ENCODE measurements at regions not wholly inside any gene's neighbourhood (a gene's known extent, or its start where the extent isn't known, plus 50 kb on each side); places are given as distances from the start of the nearest gene placed in this dataset.

DNA sequence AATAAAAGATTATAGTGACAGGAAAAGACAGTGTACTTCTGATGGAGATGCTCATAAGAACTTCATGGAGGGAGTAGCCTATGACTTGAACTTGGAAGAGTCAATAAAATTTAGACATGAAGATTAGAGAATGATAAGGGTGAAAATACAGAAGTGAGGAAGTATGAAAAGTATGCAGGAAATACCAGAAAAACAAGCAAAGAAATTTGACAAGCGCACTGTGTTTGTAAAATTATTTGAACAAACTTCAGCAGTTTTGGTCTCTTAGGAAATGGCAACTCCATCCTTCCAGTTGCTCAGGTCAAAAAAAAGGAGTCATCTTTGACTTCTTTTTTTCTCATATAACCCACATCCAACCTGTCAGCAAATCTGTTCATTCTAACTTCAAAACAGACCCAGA is 864.0 kb upstream of the ZEB2 start:
- Histone ChIP-seq H3K9ac (ENCODE audit: extremely low read depth, insufficient read length, low read length) (no peak overlapping the region), H3K79me1 (ENCODE audit: insufficient read depth, low read depth, low read length, poor library complexity, severe bottlenecking) (no peaks in the 10 kb centered on the region), H3K23me2 (ENCODE audit: insufficient read length, low read depth, low read length, poor library complexity, severe bottlenecking) (no peaks in the 10 kb centered on the region), H3K27ac (ENCODE audit: insufficient read length, low read depth, low read length) (no peak overlapping the region), H2BK12ac (ENCODE audit: insufficient read length, low read depth, low read length) (no peak overlapping the region), H3K4ac (ENCODE audit: low read depth, low read length) (no peak overlapping the region), H2BK5ac (ENCODE audit: insufficient read length, low read length) (no peak overlapping the region), H3K14ac (ENCODE audit: insufficient read depth, low read length) (no peak overlapping the region), H3K23ac (ENCODE audit: insufficient read length, low read depth, low read length) (no peak overlapping the region), H4K8ac (replicated peaks; ENCODE audit: insufficient read length, low read depth, low read length) (no peak overlapping the region), H2AFZ (ENCODE audit: low read length) (no peak overlapping the region), H2BK120ac (ENCODE audit: low read depth, low read length, poor library complexity, severe bottlenecking) (no peak overlapping the region), H3K4me2 (ENCODE audit: insufficient read depth, insufficient read length, low read length) (no peak overlapping the region), H4K91ac (ENCODE audit: insufficient read length, low read depth, low read length) (no peak overlapping the region), H3T11ph (ENCODE audit: low read length) (no peak overlapping the region), H2BK20ac (ENCODE audit: low read depth, low read length, poor library complexity, severe bottlenecking) (no peak overlapping the region), H3K27me3 (ENCODE audit: insufficient read depth, low read length) (no peaks in the 10 kb centered on the region), H3K4me1 (ENCODE audit: insufficient read depth, low read length) (no peaks in the 10 kb centered on the region), H3K56ac (ENCODE audit: insufficient read length, low read depth, low read length) (no peak overlapping the region), H2BK15ac (ENCODE audit: low read depth, low read length) (no peak overlapping the region), H2AK5ac (ENCODE audit: insufficient read length, low read length) (no peak overlapping the region), H3K9me3 (ENCODE audit: control insufficient read depth, low read depth, low read length) (no peaks in the 10 kb centered on the region), H3K79me2 (ENCODE audit: insufficient read depth, low read length) (no peaks in the 10 kb centered on the region), H4K20me1 (ENCODE audit: control insufficient read depth, insufficient read depth, insufficient read length) (no peaks in the 10 kb centered on the region), H4K5ac (ENCODE audit: insufficient read length, low read depth, low read length) (no peak overlapping the region), H3K18ac (ENCODE audit: insufficient read length, low read depth, low read length) (no peak overlapping the region)
- peaks cover 0 to 3% of the 10 kb centered on the region in 2 experiments; a peak in 2 of 5 replicates for H3K9me3 Mint-ChIP-seq
- no peaks in the 10 kb centered on the region for H3K4me1 Mint-ChIP-seq
- DNase-seq = no peak
- TF ChIP-seq, protein P1, sequence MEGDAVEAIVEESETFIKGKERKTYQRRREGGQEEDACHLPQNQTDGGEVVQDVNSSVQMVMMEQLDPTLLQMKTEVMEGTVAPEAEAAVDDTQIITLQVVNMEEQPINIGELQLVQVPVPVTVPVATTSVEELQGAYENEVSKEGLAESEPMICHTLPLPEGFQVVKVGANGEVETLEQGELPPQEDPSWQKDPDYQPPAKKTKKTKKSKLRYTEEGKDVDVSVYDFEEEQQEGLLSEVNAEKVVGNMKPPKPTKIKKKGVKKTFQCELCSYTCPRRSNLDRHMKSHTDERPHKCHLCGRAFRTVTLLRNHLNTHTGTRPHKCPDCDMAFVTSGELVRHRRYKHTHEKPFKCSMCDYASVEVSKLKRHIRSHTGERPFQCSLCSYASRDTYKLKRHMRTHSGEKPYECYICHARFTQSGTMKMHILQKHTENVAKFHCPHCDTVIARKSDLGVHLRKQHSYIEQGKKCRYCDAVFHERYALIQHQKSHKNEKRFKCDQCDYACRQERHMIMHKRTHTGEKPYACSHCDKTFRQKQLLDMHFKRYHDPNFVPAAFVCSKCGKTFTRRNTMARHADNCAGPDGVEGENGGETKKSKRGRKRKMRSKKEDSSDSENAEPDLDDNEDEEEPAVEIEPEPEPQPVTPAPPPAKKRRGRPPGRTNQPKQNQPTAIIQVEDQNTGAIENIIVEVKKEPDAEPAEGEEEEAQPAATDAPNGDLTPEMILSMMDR (conservative IDR thresholded peaks at IDR 0.05) = no peak
- WGBS (ENCODE audit: extremely low coverage, insufficient read length, low lambda C conversion rate) = no CpG with 5 or more reads among the region's 1 CpG
- no peak overlapping the region for H3K27ac Mint-ChIP-seq
- no peaks in the 10 kb centered on the region for H3K27me3 Mint-ChIP-seq (ENCODE audit: low read depth)
- no peak overlapping the region for H3K4me3 Mint-ChIP-seq
- H3K36me3 Mint-ChIP-seq (ENCODE audit: insufficient read depth in 1 of 3, low read depth in 3 of 3) = no peaks in the 10 kb centered on the region; a peak in 1 of 7 replicates
